MM.1S (cell line): ENCODE measurements at regions not wholly inside any gene's neighbourhood (a gene's known extent, or its start where the extent isn't known, plus 50 kb on each side); places are given as distances from the start of the nearest gene placed in this dataset.

Source experiments
- CTCF ChIP-seq: fragments of 300-600 bp; sonication (generic); IDR thresholded peaks from 2 replicates; pipeline ENCODE4 v1.5.1; 2016; ENCODE audit warnings: antibody characterized with exemption, low read length, mixed read lengths
- EZH2 ChIP-seq: fragments of 300-600 bp; sonication (generic); optimal IDR thresholded peaks from 2 replicates; pipeline ENCODE3; 2017; ENCODE audit warnings: low read depth, mild to moderate bottlenecking, antibody characterized with exemption, low read length, mixed read lengths

- TF ChIP-seq CTCF (no peak), EZH2 (no peak)
Observed at GRCh38 chr5:133885566-133885965, 82.9 kb downstream of the C5orf15 start.
